Peyer's patch (tissue), 4 donors: ENCODE measurements at regions not wholly inside any gene's neighbourhood (a gene's known extent, or its start where the extent isn't known, plus 50 kb on each side); places are given as distances from the start of the nearest gene placed in this dataset.

Experiments used
- DNase-seq, 3 donors: peaks; one replicate each; pipeline ENCODE4 v3.0.0-alpha.2; 2017 to 2019
- H3K27ac ChIP-seq, 4 donors: fragments of 200-600 bp; sonication (generic); one replicate each; pipeline ENCODE4 v1.5.1; 2016 to 2019
- H3K27me3 ChIP-seq, 2 donors: fragments of 200-600 bp; sonication (generic); one replicate each; pipeline ENCODE4 v1.5.1; 2019
- H3K36me3 ChIP-seq, 3 donors: fragments of 200-600 bp; sonication (generic); one replicate each; pipeline ENCODE4 v1.5.1; 2016 to 2019
- H3K4me1 ChIP-seq, 4 donors: fragments of 200-600 bp; sonication (generic); one replicate each; pipeline ENCODE4 v1.5.1; 2016 to 2019
- H3K4me3 ChIP-seq, 4 donors: fragments of 200-600 bp; sonication (generic); 1 replicate in 3 of 4; 2 replicates in 1 of 4; pipeline ENCODE4 v1.5.1; 2016 to 2019; ENCODE audit warnings: mild to moderate bottlenecking in 1 of 4
- H3K9me3 ChIP-seq, 4 donors: fragments of 200-600 bp; sonication (generic); one replicate each; pipeline ENCODE4 v1.5.1; 2016 to 2019; ENCODE audit warnings: mild to moderate bottlenecking in 1 of 4
- POLR2A ChIP-seq, 2 donors: fragments of 450-650 bp; IDR thresholded peaks; one replicate each; pipeline ENCODE4 v1.5.1; 2017; ENCODE audit warnings: antibody characterized with exemption in 2 of 2, mild to moderate bottlenecking in 2 of 2, moderate library complexity in 2 of 2
- TF ChIP-seq, protein P1 (sequence below), 6 experiments: fragments of 450-650 bp in 4 of 6; fragments of 200-600 bp in 2 of 6; sonication (generic) in 1 of 6; IDR thresholded peaks; one replicate each; pipeline ENCODE4 v1.5.1; 2017 to 2019; ENCODE audit warnings: antibody characterized with exemption in 6 of 6, mild to moderate bottlenecking in 3 of 6, moderate library complexity in 1 of 6

DNA sequence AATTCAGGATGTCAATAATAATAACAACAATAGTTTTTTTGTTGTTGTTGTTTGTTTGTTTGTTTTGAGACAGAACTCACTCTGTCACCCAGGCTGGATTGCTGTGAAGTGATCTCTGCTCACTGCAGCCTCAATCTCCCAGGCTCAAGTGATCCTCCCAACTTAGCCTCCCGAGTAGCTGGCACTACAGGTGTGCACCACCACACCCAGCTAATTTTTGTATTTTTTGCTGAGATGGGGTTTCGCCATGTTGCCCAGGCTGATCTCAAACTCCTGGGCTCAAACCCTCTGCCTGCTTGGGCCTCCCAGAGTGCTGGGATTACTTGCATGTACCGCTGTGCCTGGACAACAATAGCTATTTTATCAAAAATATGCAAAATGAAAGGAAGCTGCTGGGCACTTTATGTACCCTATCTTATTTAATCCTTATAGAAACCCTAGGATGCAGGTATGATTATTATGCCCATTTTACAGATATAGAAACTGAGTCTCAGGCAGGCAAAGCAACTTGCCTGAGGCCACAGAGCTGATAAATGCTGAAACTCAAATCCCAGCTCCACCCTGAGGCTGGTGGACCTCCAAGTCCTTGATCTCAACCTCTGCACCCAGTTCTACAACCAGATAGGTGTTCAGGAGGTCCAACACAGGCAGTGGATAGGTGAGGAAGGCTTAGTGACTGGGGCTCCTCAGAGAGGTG lies 57.4 kb upstream of the CTPS1 start:
- no peak overlapping the region for H3K4me3 ChIP-seq
- no peaks in the 10 kb centered on the region for H3K27me3 ChIP-seq
- H3K36me3 ChIP-seq: no peaks in the 10 kb centered on the region
- TF ChIP-seq, protein P1, sequence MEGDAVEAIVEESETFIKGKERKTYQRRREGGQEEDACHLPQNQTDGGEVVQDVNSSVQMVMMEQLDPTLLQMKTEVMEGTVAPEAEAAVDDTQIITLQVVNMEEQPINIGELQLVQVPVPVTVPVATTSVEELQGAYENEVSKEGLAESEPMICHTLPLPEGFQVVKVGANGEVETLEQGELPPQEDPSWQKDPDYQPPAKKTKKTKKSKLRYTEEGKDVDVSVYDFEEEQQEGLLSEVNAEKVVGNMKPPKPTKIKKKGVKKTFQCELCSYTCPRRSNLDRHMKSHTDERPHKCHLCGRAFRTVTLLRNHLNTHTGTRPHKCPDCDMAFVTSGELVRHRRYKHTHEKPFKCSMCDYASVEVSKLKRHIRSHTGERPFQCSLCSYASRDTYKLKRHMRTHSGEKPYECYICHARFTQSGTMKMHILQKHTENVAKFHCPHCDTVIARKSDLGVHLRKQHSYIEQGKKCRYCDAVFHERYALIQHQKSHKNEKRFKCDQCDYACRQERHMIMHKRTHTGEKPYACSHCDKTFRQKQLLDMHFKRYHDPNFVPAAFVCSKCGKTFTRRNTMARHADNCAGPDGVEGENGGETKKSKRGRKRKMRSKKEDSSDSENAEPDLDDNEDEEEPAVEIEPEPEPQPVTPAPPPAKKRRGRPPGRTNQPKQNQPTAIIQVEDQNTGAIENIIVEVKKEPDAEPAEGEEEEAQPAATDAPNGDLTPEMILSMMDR (IDR thresholded peaks at IDR 0.05): no peak
- no peak for TF ChIP-seq POLR2A (IDR thresholded peaks at IDR 0.05)
- no peaks in the 10 kb centered on the region for H3K9me3 ChIP-seq
- no peak for DNase-seq
- H3K4me1 ChIP-seq: no peaks in the 10 kb centered on the region
- no peak overlapping the region for H3K27ac ChIP-seq

DNA sequence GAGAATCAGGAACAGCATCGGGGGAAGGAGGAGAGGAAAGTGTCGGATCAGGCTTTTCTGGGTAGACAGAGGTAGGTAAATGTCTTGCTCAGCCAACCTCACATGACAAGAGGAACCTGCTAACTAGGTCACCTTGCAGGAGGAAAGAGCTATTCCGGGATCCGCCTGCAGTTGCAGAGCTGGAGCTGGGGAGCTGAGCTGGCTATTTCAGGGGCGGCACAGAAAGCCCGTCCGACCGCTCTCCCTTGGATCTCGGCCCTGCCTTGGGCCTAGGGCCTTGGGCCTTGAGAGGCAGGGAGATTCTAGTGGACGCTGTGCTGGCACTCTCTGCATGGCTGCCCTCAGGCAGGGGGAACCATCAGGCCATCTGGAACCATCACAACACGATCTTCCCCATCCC lies 56.5 kb upstream of the CTPS1 start:
- DNase-seq: peak in 1 of 3 donors; percentile 23
- no peak overlapping the region for H3K27ac ChIP-seq
- H3K4me1 ChIP-seq: no peaks in the 10 kb centered on the region
- TF ChIP-seq POLR2A (IDR thresholded peaks at IDR 0.05): no peak
- TF ChIP-seq, protein P1 (IDR thresholded peaks at IDR 0.05): no peak
- no peaks in the 10 kb centered on the region for H3K36me3 ChIP-seq
- no peaks in the 10 kb centered on the region for H3K27me3 ChIP-seq
- H3K9me3 ChIP-seq: no peaks in the 10 kb centered on the region
- no peak overlapping the region for H3K4me3 ChIP-seq

DNA sequence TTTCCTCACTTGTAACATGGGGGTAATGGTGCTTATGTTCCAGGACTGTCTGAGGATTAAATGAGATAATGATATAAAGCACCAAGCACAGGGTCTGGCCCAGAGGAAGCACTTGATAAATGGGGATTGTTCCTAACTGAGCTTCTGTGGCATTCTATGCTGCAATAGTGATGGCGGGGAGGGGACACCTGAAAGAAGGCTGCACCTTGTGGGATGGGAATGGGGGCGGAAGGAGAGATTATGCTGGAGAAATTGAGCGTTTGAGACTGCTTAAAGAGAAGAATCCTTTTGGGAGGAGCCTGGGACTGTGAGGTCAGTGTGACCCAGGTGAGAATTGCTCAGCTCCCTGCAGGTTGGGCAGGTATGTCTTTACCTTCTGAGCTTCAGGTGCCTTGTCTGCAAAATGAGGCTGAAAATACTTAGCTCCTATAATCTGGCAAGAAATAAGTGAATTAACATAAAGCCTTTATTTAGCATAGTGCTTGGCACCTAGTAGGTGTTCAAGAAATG lies 55.9 kb upstream of the CTPS1 start:
- no peak for TF ChIP-seq POLR2A (IDR thresholded peaks at IDR 0.05)
- TF ChIP-seq, protein P1 (IDR thresholded peaks at IDR 0.05): no peak
- Histone ChIP-seq H3K9me3 (no peaks in the 10 kb centered on the region), H3K27me3 (no peaks in the 10 kb centered on the region), H3K36me3 (no peaks in the 10 kb centered on the region), H3K27ac (no peak overlapping the region), H3K4me3 (no peak overlapping the region), H3K4me1 (no peaks in the 10 kb centered on the region)
- DNase-seq: peak in 1 of 3 donors; percentile 1

DNA sequence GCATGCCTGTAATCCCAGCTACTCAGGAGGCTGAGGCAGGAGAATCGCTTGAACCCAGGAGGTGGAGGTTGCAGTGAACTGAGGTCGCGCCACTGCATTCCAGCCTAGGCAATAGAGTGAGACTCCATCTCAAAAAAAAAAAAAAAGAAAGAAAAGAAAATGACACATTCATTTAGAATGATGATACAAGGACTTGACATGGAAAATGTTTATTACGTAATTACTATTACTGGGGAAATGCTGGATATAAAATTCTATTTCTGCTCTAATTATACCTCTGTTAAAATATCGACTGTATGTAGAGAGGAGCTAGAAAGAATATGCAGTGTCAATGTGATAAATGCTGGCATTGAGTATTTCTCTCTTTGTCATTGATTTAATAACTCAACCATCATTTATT lies 54.7 kb upstream of the CTPS1 start:
- no peak for DNase-seq
- TF ChIP-seq, protein P1 (IDR thresholded peaks at IDR 0.05): no peak
- no peak for TF ChIP-seq POLR2A (IDR thresholded peaks at IDR 0.05)
- H3K4me3 ChIP-seq: no peak overlapping the region
- no peaks in the 10 kb centered on the region for H3K27me3 ChIP-seq
- H3K4me1 ChIP-seq: no peaks in the 10 kb centered on the region
- H3K27ac ChIP-seq: no peak overlapping the region
- H3K36me3 ChIP-seq: no peaks in the 10 kb centered on the region
- H3K9me3 ChIP-seq: no peaks in the 10 kb centered on the region

DNA sequence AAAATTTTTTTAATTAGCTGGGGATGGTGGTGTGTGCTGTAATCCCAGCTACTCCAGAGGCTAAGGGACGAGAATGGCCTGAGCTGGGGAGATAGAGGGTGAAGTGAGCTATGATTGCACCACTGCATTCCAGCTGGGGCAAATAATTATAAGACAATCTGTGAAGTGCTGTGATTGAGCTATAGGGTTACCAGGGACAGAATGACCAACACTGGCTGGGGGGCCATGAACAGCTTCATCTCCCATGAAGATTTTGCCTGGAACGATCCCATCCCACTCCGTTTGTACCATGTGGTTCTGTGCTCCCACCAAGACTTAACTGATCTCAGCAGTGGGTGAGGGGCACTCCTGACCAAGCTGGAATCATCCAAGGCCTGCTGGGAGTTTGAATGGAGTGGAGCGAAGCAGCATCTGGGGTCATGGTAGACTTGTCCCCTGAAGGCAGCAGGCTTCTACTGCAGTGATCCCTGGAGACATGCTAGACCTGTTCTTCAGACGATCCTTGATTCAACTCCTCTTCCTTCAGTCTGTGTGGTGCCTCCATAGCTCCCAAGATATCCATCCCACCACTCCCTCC lies 53.6 kb upstream of the CTPS1 start:
- H3K9me3 ChIP-seq: no peaks in the 10 kb centered on the region
- no peak overlapping the region for H3K4me3 ChIP-seq
- H3K27ac ChIP-seq: no peak overlapping the region
- H3K4me1 ChIP-seq: no peaks in the 10 kb centered on the region
- TF ChIP-seq POLR2A (IDR thresholded peaks at IDR 0.05): no peak
- TF ChIP-seq, protein P1 (IDR thresholded peaks at IDR 0.05): no peak
- H3K27me3 ChIP-seq: no peaks in the 10 kb centered on the region
- no peaks in the 10 kb centered on the region for H3K36me3 ChIP-seq
- DNase-seq: no peak
